HG03060 (cell line): ENCODE measurements at regions not wholly inside any gene's neighbourhood (a gene's known extent, or its start where the extent isn't known, plus 50 kb on each side); places are given as distances from the start of the nearest gene placed in this dataset.
"Not testable (repeated sequence)": the region's sequence is repeated elsewhere in the genome, so short reads cannot be mapped to it uniquely, and the experiment has no call there.

Source experiments
- ATAC-seq: cut with Tn5 transposase; IDR thresholded peaks from one replicate; pipeline ENCODE4 v1.9.1; 2021; ENCODE audit warnings: low read depth, moderate number of reproducible peaks; ENCODE audit not compliant: unreplicated experiment

GRCh38 chr2:51918113-51918512 is 886.2 kb upstream of the NRXN1 start:
- no peak for ATAC-seq

- ATAC-seq = no peak
Observed at GRCh38 chr2:51903728-51904127, 871.8 kb upstream of the NRXN1 start.

GRCh38 chr2:51899643-51900042 is 867.7 kb upstream of the NRXN1 start:
- ATAC-seq = no peak

- not testable (repeated sequence) for ATAC-seq
Observed at GRCh38 chr2:51894584-51894983, 862.7 kb upstream of the NRXN1 start.

- no peak for ATAC-seq
Observed at GRCh38 chr2:51888120-51888519, 856.2 kb upstream of the NRXN1 start.

GRCh38 chr2:51881673-51882072 is 849.7 kb upstream of the NRXN1 start:
- ATAC-seq = no peak

- no peak for ATAC-seq
Observed at GRCh38 chr2:51880153-51880552, 848.2 kb upstream of the NRXN1 start.

GRCh38 chr2:51866361-51866760 is 834.4 kb upstream of the NRXN1 start:
- no peak for ATAC-seq

- ATAC-seq = no peak
Observed at GRCh38 chr2:51859260-51859659, 827.3 kb upstream of the NRXN1 start.

- ATAC-seq = no peak
Observed at GRCh38 chr2:51855683-51856082, 823.8 kb upstream of the NRXN1 start.

GRCh38 chr2:51846796-51847195 is 814.9 kb upstream of the NRXN1 start:
- ATAC-seq = no peak

GRCh38 chr2:51846018-51846417 is 814.1 kb upstream of the NRXN1 start:
- no peak for ATAC-seq

GRCh38 chr2:51844596-51844995 is 812.7 kb upstream of the NRXN1 start:
- ATAC-seq = no peak

- no peak for ATAC-seq
Observed at GRCh38 chr2:51829477-51829876, 797.5 kb upstream of the NRXN1 start.

GRCh38 chr2:51825823-51826222 is 793.9 kb upstream of the NRXN1 start:
- no peak for ATAC-seq

GRCh38 chr2:51813247-51813646 is 781.3 kb upstream of the NRXN1 start:
- no peak for ATAC-seq

GRCh38 chr2:51812138-51812866 is 780.4 kb upstream of the NRXN1 start:
- ATAC-seq = no peak

- ATAC-seq = no peak
Observed at GRCh38 chr2:51810197-51810596, 778.3 kb upstream of the NRXN1 start.

GRCh38 chr2:51807229-51807628 is 775.3 kb upstream of the NRXN1 start:
- ATAC-seq = no peak

- no peak for ATAC-seq
Observed at GRCh38 chr2:51795248-51795888, 763.4 kb upstream of the NRXN1 start.

- ATAC-seq = no peak
Observed at GRCh38 chr2:51791496-51791895, 759.6 kb upstream of the NRXN1 start.

- no peak for ATAC-seq
Observed at GRCh38 chr2:51790854-51791253, 758.9 kb upstream of the NRXN1 start.
